Astrocyte of the cerebellum (primary cell): ENCODE measurements at regions not wholly inside any gene's neighbourhood (a gene's known extent, or its start where the extent isn't known, plus 50 kb on each side); places are given as distances from the start of the nearest gene placed in this dataset.

Experiments
- DNase-seq: peaks from one replicate; pipeline ENCODE4 v3.0.0-alpha.2; 2011; ENCODE audit warnings: low read depth
- H3K4me3 ChIP-seq: 2 replicates; pipeline ENCODE4 v1.5.1; 2011; ENCODE audit warnings: mild to moderate bottlenecking, low read depth, low read length, moderate library complexity
- in situ Hi-C: cut with HindIII; loops from 2 replicates; pipeline ENCODE4 v1.10.0; 2017; ENCODE audit warnings: low sequenced_read_pairs
- TF ChIP-seq, protein P1 (sequence below): IDR thresholded peaks from 2 replicates; pipeline ENCODE4 v1.5.1; 2012; ENCODE audit warnings: low read length, low read depth, moderate library complexity, mild to moderate bottlenecking; ENCODE audit errors: missing control alignments

DNA sequence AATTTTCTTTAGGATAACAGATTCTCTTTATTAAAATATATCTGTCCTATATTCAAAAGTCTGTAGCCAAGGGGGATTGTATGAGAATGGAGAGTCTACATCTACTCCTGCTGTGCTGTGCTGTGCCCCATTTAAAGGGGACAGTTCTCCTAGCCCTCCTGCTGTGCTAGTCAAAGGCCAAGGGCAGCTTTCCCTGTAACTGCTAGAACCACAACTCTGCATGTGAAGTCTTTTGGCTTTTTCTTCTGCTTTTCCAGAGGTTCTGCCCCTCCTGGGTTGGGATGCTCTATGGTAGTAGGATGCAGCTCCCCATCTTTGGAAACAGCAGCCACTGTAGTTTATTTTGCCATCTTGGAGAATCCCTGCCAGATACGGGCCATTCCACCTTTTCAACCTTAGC, 197.5 kb upstream of the JUN start:
- in situ Hi-C loops = no loop called here
- no peak overlapping the region for H3K4me3 ChIP-seq
- TF ChIP-seq, protein P1, sequence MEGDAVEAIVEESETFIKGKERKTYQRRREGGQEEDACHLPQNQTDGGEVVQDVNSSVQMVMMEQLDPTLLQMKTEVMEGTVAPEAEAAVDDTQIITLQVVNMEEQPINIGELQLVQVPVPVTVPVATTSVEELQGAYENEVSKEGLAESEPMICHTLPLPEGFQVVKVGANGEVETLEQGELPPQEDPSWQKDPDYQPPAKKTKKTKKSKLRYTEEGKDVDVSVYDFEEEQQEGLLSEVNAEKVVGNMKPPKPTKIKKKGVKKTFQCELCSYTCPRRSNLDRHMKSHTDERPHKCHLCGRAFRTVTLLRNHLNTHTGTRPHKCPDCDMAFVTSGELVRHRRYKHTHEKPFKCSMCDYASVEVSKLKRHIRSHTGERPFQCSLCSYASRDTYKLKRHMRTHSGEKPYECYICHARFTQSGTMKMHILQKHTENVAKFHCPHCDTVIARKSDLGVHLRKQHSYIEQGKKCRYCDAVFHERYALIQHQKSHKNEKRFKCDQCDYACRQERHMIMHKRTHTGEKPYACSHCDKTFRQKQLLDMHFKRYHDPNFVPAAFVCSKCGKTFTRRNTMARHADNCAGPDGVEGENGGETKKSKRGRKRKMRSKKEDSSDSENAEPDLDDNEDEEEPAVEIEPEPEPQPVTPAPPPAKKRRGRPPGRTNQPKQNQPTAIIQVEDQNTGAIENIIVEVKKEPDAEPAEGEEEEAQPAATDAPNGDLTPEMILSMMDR = no peak
- no peak for DNase-seq

DNA sequence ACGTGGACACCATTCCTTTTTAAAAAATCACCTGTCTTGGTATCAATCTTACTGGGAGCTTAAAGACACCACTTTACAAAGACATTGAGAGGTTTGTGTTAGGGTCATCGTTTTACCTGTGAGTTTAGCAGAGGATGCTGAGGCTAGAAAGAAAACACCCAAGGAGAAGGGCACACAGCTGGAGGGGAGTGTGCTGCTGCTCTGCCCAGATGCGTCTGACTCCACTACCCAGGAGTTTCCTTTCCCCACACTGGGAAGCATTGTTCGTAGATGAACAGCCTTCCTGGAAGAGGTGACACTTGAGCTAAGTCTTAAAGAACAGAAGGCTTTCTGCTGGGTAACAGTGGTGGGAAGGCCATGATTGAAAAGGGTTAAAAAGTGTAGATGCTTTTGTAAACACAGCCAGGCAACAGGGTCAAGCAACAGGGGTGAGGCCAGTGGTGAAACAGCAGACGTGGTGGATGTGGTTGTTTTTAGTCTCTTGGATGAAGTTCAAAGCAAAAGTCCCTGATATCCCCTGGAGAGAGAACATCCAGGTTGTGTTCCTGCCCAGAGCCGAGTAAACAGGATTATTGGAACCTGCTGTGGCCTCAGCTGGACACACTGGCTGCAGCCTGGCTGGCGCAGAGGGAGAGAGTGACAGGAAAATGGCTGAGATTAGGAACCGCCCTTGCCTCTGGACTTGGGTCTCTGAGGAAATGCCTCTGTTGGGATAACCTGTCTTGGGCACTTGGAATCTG, 198.6 kb upstream of the JUN start:
- no peak overlapping the region for H3K4me3 ChIP-seq
- TF ChIP-seq, protein P1 = no peak
- peak; percentile 38 for DNase-seq

DNA sequence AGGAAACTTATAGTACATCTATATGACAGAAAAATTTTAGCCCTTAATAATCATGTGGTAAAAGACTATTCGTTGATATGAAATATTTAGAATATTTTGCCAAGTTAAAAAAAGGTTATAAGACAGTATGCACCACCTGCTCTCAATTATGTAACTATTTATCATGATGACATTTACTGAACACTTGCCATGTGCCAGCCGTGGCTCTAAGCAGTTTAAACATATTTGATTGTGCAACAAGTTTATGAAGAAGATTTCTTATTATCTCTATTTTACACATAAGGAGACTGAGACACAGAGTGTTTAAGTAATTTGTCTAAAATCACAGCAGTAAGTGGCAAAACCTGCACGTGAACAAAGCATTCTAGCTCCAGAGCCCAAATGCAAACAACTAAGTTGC, 199.3 kb upstream of the JUN start:
- TF ChIP-seq, protein P1 = no peak
- DNase-seq = no peak
- in situ Hi-C loops = no loop called here
- H3K4me3 ChIP-seq = no peak overlapping the region

More for the DNA sequence above, 198.6 kb upstream of the JUN start:
- in situ Hi-C loops = no loop called here

DNA sequence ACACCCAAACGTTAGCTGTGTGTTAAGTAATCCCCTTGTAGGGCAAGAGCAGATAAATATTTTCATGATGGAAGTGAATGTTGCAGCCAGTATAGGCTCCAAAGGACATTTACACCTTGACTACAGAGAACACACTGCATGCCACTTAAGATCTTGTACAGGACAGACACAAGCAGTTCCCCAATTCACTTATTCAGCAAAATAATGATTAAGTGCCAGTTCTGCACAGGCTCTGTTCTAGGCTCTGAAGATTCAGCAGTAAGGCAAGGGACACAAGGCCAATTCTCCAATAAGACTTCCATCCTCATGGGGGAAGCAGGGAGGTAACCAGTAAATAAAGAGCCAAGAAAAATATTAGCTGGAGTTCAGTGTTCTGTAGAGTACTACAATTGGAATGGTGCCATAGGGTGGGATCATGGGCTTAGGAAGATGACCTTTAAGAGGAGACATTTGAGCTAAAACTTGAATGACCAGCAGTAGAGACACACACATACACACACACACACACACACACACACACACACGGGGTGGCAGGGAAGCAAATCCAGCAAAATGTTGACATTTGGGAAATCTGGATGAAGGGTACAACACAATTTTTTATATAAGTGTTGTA, 199.9 kb upstream of the JUN start:
- TF ChIP-seq, protein P1 = no peak
- no peak for DNase-seq
- in situ Hi-C loops = no loop called here
- H3K4me3 ChIP-seq = no peak overlapping the region

DNA sequence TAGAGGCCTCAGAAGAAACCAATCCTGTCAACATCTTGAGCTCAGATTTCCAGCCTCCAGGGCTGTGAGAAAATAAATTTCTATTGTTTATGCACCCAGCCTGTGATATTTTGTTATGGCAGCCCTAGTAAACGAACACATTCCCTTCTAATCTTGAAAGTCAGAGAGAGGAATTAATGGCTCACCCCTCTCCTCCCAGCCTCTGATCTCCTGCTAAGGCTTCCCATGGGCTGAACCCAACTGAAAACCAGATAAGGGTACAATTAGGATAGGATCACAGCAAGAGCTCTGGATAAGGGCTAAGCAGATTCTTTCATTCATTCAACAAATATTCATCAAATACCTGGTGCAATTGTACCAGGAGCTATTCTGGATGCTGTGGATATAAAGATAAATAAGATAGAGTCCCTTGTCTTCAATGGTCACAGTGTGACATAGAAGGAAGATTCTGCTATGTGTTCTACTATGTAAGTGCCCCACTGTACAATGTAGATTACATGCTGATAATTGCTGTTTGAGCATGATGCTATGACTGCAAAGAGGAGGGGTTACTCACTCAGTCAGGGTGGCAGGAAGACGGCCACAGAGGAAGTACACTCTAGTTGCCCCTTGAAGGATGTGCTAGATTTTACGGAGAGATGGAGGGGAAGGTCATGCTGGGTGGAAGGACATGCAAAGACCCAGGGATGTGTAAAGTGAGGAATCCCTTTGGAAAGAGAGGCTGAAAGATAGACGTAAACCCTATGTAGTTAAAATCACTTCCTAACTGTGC, 203.3 kb upstream of the JUN start:
- in situ Hi-C loops = no loop called here
- no peak overlapping the region for H3K4me3 ChIP-seq
- TF ChIP-seq, protein P1 = no peak
- DNase-seq = no peak

DNA sequence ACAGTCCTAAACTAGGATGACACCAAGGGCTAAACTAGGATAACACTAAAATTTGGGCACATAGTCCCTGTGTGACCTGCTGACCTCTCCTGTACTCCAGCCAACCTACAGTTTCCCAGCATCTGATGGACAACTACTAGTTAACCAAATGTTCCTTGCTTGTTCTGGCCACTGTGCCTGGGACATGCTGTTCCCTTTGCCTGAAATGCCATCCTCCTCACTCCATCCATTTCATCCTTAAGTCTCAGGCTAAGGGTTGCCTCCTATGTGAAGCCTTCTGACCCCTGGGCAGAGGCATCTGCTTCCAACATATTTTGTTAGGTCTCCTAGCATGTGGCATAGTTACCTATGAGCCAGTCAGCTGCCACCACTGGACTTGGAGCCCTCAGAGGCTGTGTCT, 204.9 kb upstream of the JUN start:
- no peak for DNase-seq
- TF ChIP-seq, protein P1 = no peak
- no peak overlapping the region for H3K4me3 ChIP-seq
- in situ Hi-C loops = no loop called here
